H9 (cell line): ENCODE measurements at regions not wholly inside any gene's neighbourhood (a gene's known extent, or its start where the extent isn't known, plus 50 kb on each side); places are given as distances from the start of the nearest gene placed in this dataset.

Experiments used
- DNase-seq: peaks from one replicate; pipeline ENCODE4 v3.0.0-alpha.2; 2017
- H2AFZ ChIP-seq: one replicate; pipeline ENCODE4 v1.6.1; 2013; ENCODE audit warnings: mild to moderate bottlenecking, low read length, control low read depth, moderate library complexity
- H2AK5ac ChIP-seq: 2 replicates; pipeline ENCODE4 v1.6.1; 2013; ENCODE audit warnings: low read length, control low read depth, mixed read lengths; ENCODE audit not compliant: insufficient read length
- H2BK120ac ChIP-seq: one replicate; pipeline ENCODE4 v1.6.1; 2013; ENCODE audit warnings: low read depth, mild to moderate bottlenecking, low read length, control low read depth, inconsistent platforms; ENCODE audit not compliant: poor library complexity, severe bottlenecking
- H2BK12ac ChIP-seq: 2 replicates; pipeline ENCODE4 v1.6.1; 2013; ENCODE audit warnings: low read length, control low read depth, mixed read lengths, low read depth; ENCODE audit not compliant: insufficient read length
- H2BK15ac ChIP-seq: 2 replicates; pipeline ENCODE4 v1.6.1; 2013; ENCODE audit warnings: low read depth, low read length, control low read depth
- H2BK20ac ChIP-seq: one replicate; pipeline ENCODE4 v1.6.1; 2013; ENCODE audit warnings: low read depth, mild to moderate bottlenecking, low read length, control low read depth, inconsistent platforms; ENCODE audit not compliant: poor library complexity, severe bottlenecking
- H2BK5ac ChIP-seq: 2 replicates; pipeline ENCODE4 v1.6.1; 2013; ENCODE audit warnings: low read length, control low read depth, mixed read lengths; ENCODE audit not compliant: insufficient read length
- H3K14ac ChIP-seq: 2 replicates; pipeline ENCODE4 v1.6.1; 2013; ENCODE audit warnings: low read length, control low read depth; ENCODE audit not compliant: insufficient read depth
- H3K18ac ChIP-seq: 2 replicates; pipeline ENCODE4 v1.6.1; 2013; ENCODE audit warnings: low read depth, mild to moderate bottlenecking, mixed read lengths, low read length, control low read depth; ENCODE audit not compliant: insufficient read length
- H3K23ac ChIP-seq: 2 replicates; pipeline ENCODE4 v1.6.1; 2013; ENCODE audit warnings: low read length, control low read depth, mixed read lengths, low read depth; ENCODE audit not compliant: insufficient read length
- H3K23me2 ChIP-seq: 2 replicates; pipeline ENCODE4 v1.6.1; 2013; ENCODE audit warnings: low read depth, mild to moderate bottlenecking, mixed read lengths, low read length, control low read depth; ENCODE audit not compliant: insufficient read length, poor library complexity, severe bottlenecking
- H3K27ac ChIP-seq: 2 replicates; pipeline ENCODE4 v1.5.1; 2013; ENCODE audit warnings: low read length, control low read depth, mixed read lengths, low read depth; ENCODE audit not compliant: insufficient read length
- H3K27me3 ChIP-seq: 2 replicates; pipeline ENCODE4 v1.6.1; 2013; ENCODE audit warnings: low read length, control low read depth, inconsistent platforms; ENCODE audit not compliant: insufficient read depth
- H3K4ac ChIP-seq: 2 replicates; pipeline ENCODE4 v1.6.1; 2013; ENCODE audit warnings: low read depth, mild to moderate bottlenecking, control low read depth, inconsistent platforms, low read length, moderate library complexity
- H3K4me1 ChIP-seq: 2 replicates; pipeline ENCODE4 v1.6.1; 2013; ENCODE audit warnings: low read length, control low read depth, inconsistent platforms; ENCODE audit not compliant: insufficient read depth
- H3K4me2 ChIP-seq: 2 replicates; pipeline ENCODE4 v1.6.1; 2013; ENCODE audit warnings: low read length, control low read depth, mixed read lengths; ENCODE audit not compliant: insufficient read length, insufficient read depth
- H3K56ac ChIP-seq: 2 replicates; pipeline ENCODE4 v1.6.1; 2013; ENCODE audit warnings: low read depth, mild to moderate bottlenecking, mixed read lengths, low read length, control low read depth; ENCODE audit not compliant: insufficient read length
- H3K79me1 ChIP-seq: 2 replicates; pipeline ENCODE4 v1.6.1; 2013; ENCODE audit warnings: low read depth, mild to moderate bottlenecking, moderate library complexity, low read length, control low read depth, inconsistent platforms; ENCODE audit not compliant: insufficient read depth, poor library complexity, severe bottlenecking
- H3K79me2 ChIP-seq: 2 replicates; pipeline ENCODE4 v1.6.1; 2013; ENCODE audit warnings: low read length, control low read depth, inconsistent platforms; ENCODE audit not compliant: insufficient read depth
- H3K9ac ChIP-seq: 2 replicates; pipeline ENCODE4 v1.6.1; 2013; ENCODE audit warnings: low read length, control low read depth, mixed read lengths; ENCODE audit not compliant: insufficient read length; ENCODE audit errors: extremely low read depth
- H3K9me3 ChIP-seq: one replicate; pipeline ENCODE4 v1.6.1; 2013; ENCODE audit warnings: low read depth, low read length, inconsistent platforms; ENCODE audit not compliant: control insufficient read depth
- H3T11ph ChIP-seq: one replicate; pipeline ENCODE4 v1.6.1; 2013; ENCODE audit warnings: mild to moderate bottlenecking, low read length, control low read depth, inconsistent platforms
- H4K20me1 ChIP-seq: one replicate; pipeline ENCODE4 v1.6.1; 2013; ENCODE audit not compliant: control insufficient read depth, insufficient read length, insufficient read depth
- H4K5ac ChIP-seq: 2 replicates; pipeline ENCODE4 v1.6.1; 2013; ENCODE audit warnings: low read depth, mild to moderate bottlenecking, mixed read lengths, low read length, control low read depth; ENCODE audit not compliant: insufficient read length
- H4K8ac ChIP-seq: replicated peaks from 2 replicates; pipeline ENCODE4 v1.6.1; 2013; ENCODE audit warnings: low read length, control low read depth, mixed read lengths, low read depth; ENCODE audit not compliant: insufficient read length
- H4K91ac ChIP-seq: 2 replicates; pipeline ENCODE4 v1.6.1; 2013; ENCODE audit warnings: low read depth, mild to moderate bottlenecking, moderate library complexity, mixed read lengths, low read length, control low read depth; ENCODE audit not compliant: insufficient read length
- H3K27ac Mint-ChIP-seq, 3 experiments: 2 replicates in 2 of 3; 3 replicates in 1 of 3; pipeline ENCODE4 v1.8.0; 2020 to 2021; ENCODE audit warnings: mixed read lengths in 3 of 3, mild to moderate bottlenecking in 1 of 3, moderate library complexity in 1 of 3
- H3K27me3 Mint-ChIP-seq: 2 replicates; pipeline ENCODE4 v1.8.0; 2021; ENCODE audit warnings: low read depth, mild to moderate bottlenecking, moderate library complexity, mixed read lengths
- H3K36me3 Mint-ChIP-seq, 3 experiments: 2 replicates in 2 of 3; 3 replicates in 1 of 3; pipeline ENCODE4 v1.8.0; 2020 to 2021; ENCODE audit warnings: low read depth in 3 of 3, mixed read lengths in 3 of 3; ENCODE audit not compliant: insufficient read depth in 1 of 3
- H3K4me1 Mint-ChIP-seq, 2 experiments: 2 replicates each; pipeline ENCODE4 v1.8.0; 2020; ENCODE audit warnings: mixed read lengths in 2 of 2
- H3K4me3 Mint-ChIP-seq, 2 experiments: 2 replicates in 1 of 2; 3 replicates in 1 of 2; pipeline ENCODE4 v1.8.0; 2020 to 2021; ENCODE audit warnings: mild to moderate bottlenecking in 2 of 2, mixed read lengths in 2 of 2, moderate library complexity in 1 of 2
- H3K9me3 Mint-ChIP-seq, 2 experiments: 2 replicates in 1 of 2; 3 replicates in 1 of 2; pipeline ENCODE4 v1.8.0; 2020; ENCODE audit warnings: mild to moderate bottlenecking in 2 of 2, mixed read lengths in 2 of 2, moderate library complexity in 1 of 2
- CTCF ChIP-seq: fragments of 200-600 bp; sonication (generic); conservative IDR thresholded peaks from 3 replicates; pipeline ENCODE4 v1.8.0; 2021; ENCODE audit warnings: antibody characterized with exemption, mild to moderate bottlenecking
- WGBS: extraction: QIAGEN DNeasy Blood & Tissue Kit; methylation state at CpG from one replicate; pipeline ENCODE4 v1.1.7; 2013; ENCODE audit warnings: missing lambda C conversion rate, low lambda C conversion rate, mixed read lengths; ENCODE audit not compliant: insufficient read length; ENCODE audit errors: extremely low coverage; 5-methylcytosine and 5-hydroxymethylcytosine counted together

- H2BK5ac ChIP-seq: no peak overlapping the region
Observed at GRCh38 chr4:177123811-177124210, 185.9 kb upstream of the NEIL3 start.

More at GRCh38 chr4:177123811-177124210, 185.9 kb upstream of the NEIL3 start:
- Mint-ChIP-seq H3K27me3 (no peaks in the 10 kb centered on the region), H3K36me3 (peaks cover 6 to 24% (median 9%) of the 10 kb centered on the region in 3 experiments), H3K9me3 (peaks cover 14 to 16% of the 10 kb centered on the region in 2 experiments), H3K4me1 (no peaks in the 10 kb centered on the region), H3K27ac (no peak overlapping the region), H3K4me3 (no peak overlapping the region)
- Histone ChIP-seq H3K9me3 (no peaks in the 10 kb centered on the region), H2AK5ac (no peak overlapping the region), H4K20me1 (no peaks in the 10 kb centered on the region), H2BK15ac (no peak overlapping the region), H2BK120ac (no peak overlapping the region), H3K14ac (no peak overlapping the region), H3T11ph (no peak overlapping the region), H3K23ac (no peak overlapping the region), H3K23me2 (no peaks in the 10 kb centered on the region), H3K79me2 (no peaks in the 10 kb centered on the region), H3K4me1 (no peaks in the 10 kb centered on the region), H3K4ac (no peak overlapping the region), H2AFZ (no peak overlapping the region), H2BK12ac (no peak overlapping the region), H4K5ac (no peak overlapping the region), H3K18ac (no peak overlapping the region), H4K91ac (no peak overlapping the region), H3K27me3 (no peaks in the 10 kb centered on the region), H3K56ac (no peak overlapping the region), H3K27ac (no peak overlapping the region), H4K8ac (no peak overlapping the region), H3K9ac (no peak overlapping the region), H2BK20ac (no peak overlapping the region), H3K4me2 (no peak overlapping the region), H3K79me1 (no peaks in the 10 kb centered on the region)
- no peak for TF ChIP-seq CTCF
- no peak for DNase-seq
- no CpG with 5 or more reads among the region's 2 CpGs for WGBS
